Kasumi-1 (cell line): ENCODE measurements at regions not wholly inside any gene's neighbourhood (a gene's known extent, or its start where the extent isn't known, plus 50 kb on each side); places are given as distances from the start of the nearest gene placed in this dataset.

ENCODE experiments used
- DNase-seq, 2 experiments: peaks; one replicate each; lab custom pipeline; 2025; lab: John Stamatoyannopoulos, UW

DNA sequence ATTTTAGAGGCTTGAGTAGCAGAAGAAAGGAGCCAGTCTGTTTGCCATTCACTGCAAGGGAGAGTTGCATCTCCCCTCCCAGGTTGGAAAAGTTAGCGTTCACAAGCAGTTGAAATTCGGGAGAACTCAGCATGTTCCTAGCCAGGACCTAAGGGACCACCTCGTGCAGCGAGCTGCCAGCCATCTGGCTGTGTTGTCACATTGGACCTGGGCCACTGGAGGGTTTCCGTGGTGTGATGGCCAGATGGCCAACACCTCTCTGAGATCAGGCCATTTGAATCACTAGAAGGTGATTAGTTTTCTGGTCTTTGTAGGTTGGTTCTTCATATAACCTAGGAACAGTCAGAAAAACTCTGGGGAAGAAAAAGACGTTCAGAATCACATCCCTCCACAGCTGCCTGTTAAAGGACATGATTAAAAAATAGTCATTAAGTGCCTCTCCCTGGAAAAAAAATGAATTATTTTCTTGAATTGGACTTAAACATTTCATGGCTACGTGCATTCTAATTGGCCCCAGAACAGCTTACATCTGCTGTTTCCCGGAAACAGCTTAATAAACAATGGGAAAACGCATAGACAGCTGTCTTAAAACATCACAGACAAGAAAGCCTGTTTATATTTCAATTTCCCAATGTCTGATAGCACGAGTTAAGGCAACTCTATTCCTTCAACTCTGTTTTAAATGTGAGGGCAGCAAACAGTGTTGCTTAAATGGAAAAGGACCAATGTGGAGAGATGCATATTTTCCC is 303.9 kb downstream of the TENT4A start:
- DNase-seq, result no peak

DNA sequence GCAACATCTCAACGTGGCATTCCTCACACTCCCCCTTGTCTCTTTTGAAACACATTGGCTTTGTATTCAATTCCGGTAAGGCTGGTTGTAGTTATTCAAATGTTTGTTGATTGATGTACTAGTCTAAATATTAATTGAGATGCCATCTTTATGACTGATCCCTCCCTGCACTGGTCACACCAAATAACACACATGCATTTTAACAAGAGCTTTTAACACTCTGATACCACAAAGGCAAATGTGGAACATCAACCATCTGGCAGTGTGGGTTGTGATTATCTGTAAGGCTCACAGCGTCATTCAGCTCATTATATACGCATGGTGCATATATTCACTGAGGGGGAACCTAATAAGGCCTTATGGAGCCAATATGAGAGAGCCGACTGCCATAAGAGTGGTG is 305.0 kb downstream of the TENT4A start:
- DNase-seq, result no peak

DNA sequence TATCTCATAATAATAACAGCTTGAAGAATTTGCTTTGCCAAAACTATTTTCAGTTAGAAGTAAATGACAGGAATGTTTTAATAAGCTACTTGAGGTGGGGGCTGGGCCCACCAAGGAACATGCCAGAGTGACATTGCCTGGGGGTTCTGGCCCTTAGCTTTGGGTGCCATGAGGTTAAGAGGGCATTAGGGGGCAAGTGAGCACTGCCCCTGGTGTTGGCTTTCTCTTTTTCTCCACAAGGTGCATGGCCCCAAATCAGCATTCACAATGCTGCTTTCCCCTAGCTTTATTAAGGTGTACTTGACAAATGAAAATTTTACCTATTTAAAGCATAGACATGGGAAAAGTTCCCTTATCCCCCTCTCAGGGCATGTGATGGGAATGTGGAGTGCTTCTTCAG is 305.4 kb downstream of the TENT4A start:
- no peak for DNase-seq

DNA sequence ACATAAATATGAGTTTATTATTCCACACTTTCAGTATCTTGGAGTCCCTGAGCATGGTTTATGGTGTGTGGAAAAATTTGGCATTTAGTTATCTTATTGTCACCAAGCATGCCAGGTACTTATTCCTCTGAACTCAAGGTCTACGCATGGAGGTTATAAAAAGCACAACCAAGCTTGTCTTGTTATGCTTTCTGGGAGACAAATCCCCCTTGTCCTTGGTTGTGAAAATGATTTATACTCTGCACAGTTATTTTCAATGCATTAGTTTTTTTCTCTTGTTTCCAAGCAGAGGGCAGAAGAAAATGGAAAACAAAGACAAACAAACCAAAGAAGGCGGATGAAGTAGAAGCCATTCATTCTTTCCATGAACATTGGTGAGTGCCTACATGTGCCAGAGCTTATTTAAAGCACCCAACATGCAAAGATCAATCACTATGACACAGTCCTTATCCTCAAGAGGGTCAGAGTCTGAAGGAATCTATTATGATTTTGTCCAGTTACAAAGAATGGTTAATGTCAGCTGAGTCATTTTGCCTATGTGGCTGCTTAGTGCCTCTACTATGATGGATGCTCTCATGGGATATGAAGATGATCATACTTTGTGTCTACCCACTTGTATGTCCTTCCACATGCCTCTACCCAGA is 323.1 kb downstream of the TENT4A start:
- DNase-seq, result no peak

GRCh38 chr5:7039074-7039473 is 325.8 kb downstream of the TENT4A start:
- no peak for DNase-seq

- no peak for DNase-seq
These were observed 326.9 kb downstream of the TENT4A start for GRCh38 chr5:7040111-7040510.

GRCh38 chr5:7043797-7044196 is 330.6 kb downstream of the TENT4A start:
- DNase-seq, result no peak

DNA sequence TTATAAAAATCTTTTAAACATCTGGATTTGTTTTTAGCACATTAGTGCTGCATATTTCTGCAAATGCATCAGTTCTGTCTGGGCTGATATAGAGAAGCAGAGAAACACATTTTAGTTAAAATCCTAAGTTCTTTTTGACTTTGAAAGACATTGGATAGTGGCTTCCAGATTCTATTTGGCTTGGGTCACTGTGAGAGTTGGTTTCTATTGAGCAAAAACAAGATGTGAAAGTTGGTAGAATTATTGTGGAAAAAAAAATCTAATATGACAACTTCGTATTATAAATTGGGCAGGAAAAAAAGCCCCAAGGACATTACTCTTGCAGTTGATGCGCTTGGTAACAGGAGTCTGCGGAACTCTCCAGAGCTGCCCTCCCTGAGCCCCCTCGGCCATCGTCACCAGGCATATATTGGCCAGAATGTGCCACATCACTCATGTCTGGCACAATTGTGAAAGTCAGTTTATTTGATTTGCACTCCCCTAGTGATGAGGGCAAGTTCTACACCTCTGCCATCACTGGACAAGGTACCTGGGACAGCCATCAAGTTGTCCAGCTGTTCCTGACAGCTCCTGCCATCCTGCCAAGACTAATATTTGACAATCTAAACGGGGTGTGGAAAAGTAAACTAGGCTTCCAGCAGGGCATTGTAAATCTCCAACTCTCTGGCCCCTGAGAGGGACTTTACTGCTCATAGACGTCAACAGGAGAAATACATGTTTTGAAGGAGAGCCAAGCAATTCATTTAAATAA is 334.5 kb downstream of the TENT4A start:
- DNase-seq, result no peak

- no peak for DNase-seq
These were observed 337.8 kb downstream of the TENT4A start for GRCh38 chr5:7050986-7051385.

- no peak for DNase-seq
These were observed 339.9 kb downstream of the TENT4A start for GRCh38 chr5:7053125-7053524.

GRCh38 chr5:7053528-7054209 is 340.4 kb downstream of the TENT4A start:
- no peak for DNase-seq

- DNase-seq, result no peak
These were observed 329.3 kb upstream of the ADCY2 start for GRCh38 chr5:7066471-7067235.

GRCh38 chr5:7068156-7068555 is 327.8 kb upstream of the ADCY2 start:
- DNase-seq, result no peak

GRCh38 chr5:7068899-7069298 is 327.0 kb upstream of the ADCY2 start:
- DNase-seq, result no peak

GRCh38 chr5:7072188-7072587 is 323.8 kb upstream of the ADCY2 start:
- no peak for DNase-seq

DNA sequence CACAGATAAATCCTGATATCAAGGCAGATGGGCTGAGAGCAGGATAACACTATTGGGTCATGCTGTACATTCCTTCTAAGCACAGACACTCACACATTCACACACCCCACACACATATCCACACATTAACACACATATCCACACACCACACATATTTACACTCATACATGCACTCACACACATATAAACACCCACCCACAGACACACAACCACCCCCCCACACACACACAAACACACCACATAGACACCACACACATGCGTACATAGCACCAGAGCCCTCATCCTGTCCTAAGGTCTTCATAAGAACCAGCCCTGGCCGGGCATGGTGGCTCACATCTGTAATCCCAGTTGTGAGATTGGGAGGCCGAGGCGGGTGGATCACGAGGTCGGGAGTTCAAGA is 322.3 kb upstream of the ADCY2 start:
- DNase-seq, result no peak

DNA sequence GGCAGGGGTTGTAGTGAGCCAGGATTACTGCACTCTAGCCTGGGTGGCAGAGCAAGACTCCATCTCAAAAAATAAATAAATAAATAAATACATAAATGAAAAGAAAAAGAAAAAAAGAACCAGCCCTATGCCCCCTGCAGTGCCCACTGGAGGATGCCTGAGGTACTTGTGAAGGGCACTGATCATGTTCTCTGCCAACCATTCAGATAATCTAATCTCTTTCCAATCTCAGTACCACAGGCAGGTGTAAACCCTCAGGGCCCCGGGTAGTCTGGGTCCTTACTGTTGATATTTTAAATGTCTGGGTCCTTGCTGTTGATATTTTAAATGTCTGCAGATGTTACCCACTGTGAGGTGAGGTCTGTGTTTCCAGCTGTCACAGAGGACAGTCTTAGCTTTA is 321.8 kb upstream of the ADCY2 start:
- DNase-seq, result peak in 1 of 2 experiments; percentile 0

- DNase-seq, result no peak
These were observed 320.5 kb upstream of the ADCY2 start for GRCh38 chr5:7075470-7075869.

GRCh38 chr5:7078101-7078500 is 317.8 kb upstream of the ADCY2 start:
- no peak for DNase-seq

GRCh38 chr5:7078901-7079300 is 317.0 kb upstream of the ADCY2 start:
- DNase-seq, result peak; percentile 30 to 34

DNA sequence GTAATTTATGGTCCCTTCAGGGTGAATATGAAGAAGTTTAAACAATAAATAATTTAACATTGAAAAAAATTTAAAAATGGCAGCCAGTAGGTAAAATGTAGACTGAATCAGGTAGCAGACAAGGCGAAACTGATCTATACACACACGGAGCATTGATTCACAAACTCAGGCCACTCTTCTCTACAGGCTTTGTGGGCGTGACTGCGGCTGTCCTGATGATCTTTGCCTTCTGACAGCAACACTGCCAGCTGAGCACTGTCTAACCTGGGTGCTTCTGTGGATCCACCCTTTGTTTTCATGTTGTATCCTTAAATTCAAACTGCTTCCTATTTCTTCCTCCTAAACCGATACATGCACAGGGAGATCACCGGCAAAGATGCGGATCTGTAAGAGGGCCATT is 315.4 kb upstream of the ADCY2 start:
- DNase-seq, result no peak
